Osteoblast (primary cell): ENCODE measurements at regions not wholly inside any gene's neighbourhood (a gene's known extent, or its start where the extent isn't known, plus 50 kb on each side); places are given as distances from the start of the nearest gene placed in this dataset.

Experiments
- DNase-seq: peaks from one replicate; pipeline ENCODE4 v3.0.0; 2011; ENCODE audit warnings: low spot score, mixed read lengths; ENCODE audit not compliant: insufficient read length; ENCODE audit errors: missing footprints
- H2AFZ ChIP-seq: 2 replicates; pipeline ENCODE4 v1.6.0; 2011; ENCODE audit warnings: mild to moderate bottlenecking, low read length
- H3K27ac ChIP-seq: 2 replicates; pipeline ENCODE4 v1.5.1; 2011; ENCODE audit warnings: mild to moderate bottlenecking, low read depth, low read length, moderate library complexity
- H3K27me3 ChIP-seq: 2 replicates; pipeline ENCODE4 v1.6.0; 2012; ENCODE audit warnings: mild to moderate bottlenecking, control low read depth, inconsistent platforms, low read length, moderate library complexity; ENCODE audit not compliant: insufficient read depth
- H3K36me3 ChIP-seq: 2 replicates; pipeline ENCODE4 v1.5.1; 2011; ENCODE audit warnings: mild to moderate bottlenecking, low read length, control low read depth, moderate library complexity; ENCODE audit not compliant: insufficient read depth
- H3K4me1 ChIP-seq: 2 replicates; pipeline ENCODE4 v1.5.1; 2011; ENCODE audit warnings: mild to moderate bottlenecking, low read length, control low read depth, moderate library complexity; ENCODE audit not compliant: insufficient read depth
- H3K4me2 ChIP-seq: 2 replicates; pipeline ENCODE4 v1.6.0; 2011; ENCODE audit warnings: mild to moderate bottlenecking, low read length; ENCODE audit not compliant: insufficient read depth
- H3K4me3 ChIP-seq: fragments of 200-600 bp; sonication (generic); 3 replicates; pipeline ENCODE4 v1.5.1; 2012; ENCODE audit warnings: mild to moderate bottlenecking, low read length, inconsistent platforms; ENCODE audit not compliant: insufficient read depth
- H3K79me2 ChIP-seq: 2 replicates; pipeline ENCODE4 v1.6.0; 2012; ENCODE audit warnings: mild to moderate bottlenecking, low read length, control low read depth, inconsistent platforms; ENCODE audit not compliant: insufficient read depth
- H3K9me3 ChIP-seq: 2 replicates; pipeline ENCODE4 v1.5.1; 2011; ENCODE audit warnings: low read depth, low read length, control low read depth
- H4K20me1 ChIP-seq: 2 replicates; pipeline ENCODE4 v1.6.0; 2012; ENCODE audit warnings: mild to moderate bottlenecking, low read length, control low read depth; ENCODE audit not compliant: insufficient read depth
- TF ChIP-seq, protein P1 (sequence below): IDR thresholded peaks from 2 replicates; pipeline ENCODE4 v1.5.1; 2011; ENCODE audit warnings: mild to moderate bottlenecking, low read depth, low read length, moderate library complexity; ENCODE audit errors: extremely low read depth

DNA sequence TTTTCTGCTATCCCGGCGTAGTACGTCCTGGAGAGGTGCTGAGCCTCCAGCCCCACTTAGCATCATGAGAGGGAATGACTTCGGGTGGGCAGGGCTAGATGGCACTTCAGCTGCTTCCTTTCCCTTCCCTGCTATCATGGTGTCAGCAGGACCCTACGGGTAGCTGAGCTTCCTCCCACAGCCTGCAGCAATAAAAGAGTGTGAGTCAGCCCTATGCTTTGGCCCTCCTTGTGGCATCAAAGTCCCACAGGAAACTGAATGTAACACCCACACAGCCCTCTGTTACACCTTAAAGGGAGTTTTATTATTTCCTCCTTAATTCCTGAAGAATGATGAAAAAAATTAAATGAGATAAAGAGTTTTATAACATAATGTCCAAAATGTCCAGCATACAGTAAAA is 458.1 kb downstream of the RPS24 start:
- TF ChIP-seq, protein P1, sequence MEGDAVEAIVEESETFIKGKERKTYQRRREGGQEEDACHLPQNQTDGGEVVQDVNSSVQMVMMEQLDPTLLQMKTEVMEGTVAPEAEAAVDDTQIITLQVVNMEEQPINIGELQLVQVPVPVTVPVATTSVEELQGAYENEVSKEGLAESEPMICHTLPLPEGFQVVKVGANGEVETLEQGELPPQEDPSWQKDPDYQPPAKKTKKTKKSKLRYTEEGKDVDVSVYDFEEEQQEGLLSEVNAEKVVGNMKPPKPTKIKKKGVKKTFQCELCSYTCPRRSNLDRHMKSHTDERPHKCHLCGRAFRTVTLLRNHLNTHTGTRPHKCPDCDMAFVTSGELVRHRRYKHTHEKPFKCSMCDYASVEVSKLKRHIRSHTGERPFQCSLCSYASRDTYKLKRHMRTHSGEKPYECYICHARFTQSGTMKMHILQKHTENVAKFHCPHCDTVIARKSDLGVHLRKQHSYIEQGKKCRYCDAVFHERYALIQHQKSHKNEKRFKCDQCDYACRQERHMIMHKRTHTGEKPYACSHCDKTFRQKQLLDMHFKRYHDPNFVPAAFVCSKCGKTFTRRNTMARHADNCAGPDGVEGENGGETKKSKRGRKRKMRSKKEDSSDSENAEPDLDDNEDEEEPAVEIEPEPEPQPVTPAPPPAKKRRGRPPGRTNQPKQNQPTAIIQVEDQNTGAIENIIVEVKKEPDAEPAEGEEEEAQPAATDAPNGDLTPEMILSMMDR: no peak
- Histone ChIP-seq H3K4me2 (peak overlapping the region; percentile 1), H3K36me3 (no peaks in the 10 kb centered on the region), H3K27ac (peak overlapping the region; percentile 17), H3K4me3 (no peak overlapping the region), H3K9me3 (no peaks in the 10 kb centered on the region), H4K20me1 (no peaks in the 10 kb centered on the region), H3K27me3 (no peaks in the 10 kb centered on the region), H3K79me2 (no peaks in the 10 kb centered on the region), H3K4me1 (peaks cover 11% of the 10 kb centered on the region), H2AFZ (no peak overlapping the region)
- DNase-seq: no peak

DNA sequence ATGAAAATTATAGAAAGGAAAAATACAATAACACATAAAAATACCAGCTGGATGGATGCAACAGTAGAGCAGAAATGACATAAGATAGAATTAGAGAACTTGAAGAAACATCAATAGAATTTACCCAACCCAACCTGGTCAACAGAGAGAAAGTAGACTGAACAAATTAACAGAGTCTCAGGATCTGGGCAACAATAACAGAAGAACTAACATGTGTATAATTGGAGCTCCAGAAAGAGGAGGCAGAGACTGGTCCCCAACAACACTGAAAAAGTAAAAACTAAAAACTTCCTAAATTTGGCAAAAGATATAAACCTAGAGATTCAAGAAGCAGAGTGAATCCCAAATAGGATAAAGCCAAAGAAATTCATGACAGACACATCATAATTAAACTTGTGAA is 458.8 kb downstream of the RPS24 start:
- Histone ChIP-seq H3K9me3 (no peaks in the 10 kb centered on the region), H3K36me3 (no peaks in the 10 kb centered on the region), H3K27me3 (no peaks in the 10 kb centered on the region), H3K4me2 (no peak overlapping the region), H2AFZ (no peak overlapping the region), H3K79me2 (no peaks in the 10 kb centered on the region), H3K4me3 (no peak overlapping the region), H4K20me1 (no peaks in the 10 kb centered on the region), H3K4me1 (peaks cover 11% of the 10 kb centered on the region), H3K27ac (peak overlapping the region; percentile 48)
- no peak for DNase-seq
- TF ChIP-seq, protein P1: no peak

DNA sequence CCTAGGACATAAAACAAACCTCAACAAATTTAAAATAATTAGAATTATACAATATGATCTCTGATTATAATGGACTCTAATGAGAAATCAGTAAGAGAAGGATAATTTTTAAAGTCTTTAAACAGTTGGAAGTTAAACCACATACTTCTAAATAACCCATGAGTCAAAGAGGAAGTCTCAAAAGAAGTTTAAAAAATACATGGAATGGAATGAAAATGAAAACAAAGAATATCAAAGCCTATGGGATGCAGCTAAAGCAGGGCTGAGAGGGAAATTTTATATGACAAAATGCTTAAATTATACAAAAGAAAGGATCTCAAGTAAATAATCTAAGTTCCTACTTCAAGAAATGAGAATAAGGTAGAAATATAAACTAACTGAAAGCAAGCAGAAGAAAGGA is 460.5 kb downstream of the RPS24 start:
- Histone ChIP-seq H3K4me3 (no peak overlapping the region), H2AFZ (no peak overlapping the region), H3K4me2 (no peak overlapping the region), H3K36me3 (no peaks in the 10 kb centered on the region), H3K27me3 (no peaks in the 10 kb centered on the region), H3K79me2 (no peaks in the 10 kb centered on the region), H3K9me3 (no peaks in the 10 kb centered on the region), H3K27ac (no peak overlapping the region), H4K20me1 (no peaks in the 10 kb centered on the region), H3K4me1 (peaks cover 11% of the 10 kb centered on the region)
- TF ChIP-seq, protein P1: no peak
- DNase-seq: no peak

DNA sequence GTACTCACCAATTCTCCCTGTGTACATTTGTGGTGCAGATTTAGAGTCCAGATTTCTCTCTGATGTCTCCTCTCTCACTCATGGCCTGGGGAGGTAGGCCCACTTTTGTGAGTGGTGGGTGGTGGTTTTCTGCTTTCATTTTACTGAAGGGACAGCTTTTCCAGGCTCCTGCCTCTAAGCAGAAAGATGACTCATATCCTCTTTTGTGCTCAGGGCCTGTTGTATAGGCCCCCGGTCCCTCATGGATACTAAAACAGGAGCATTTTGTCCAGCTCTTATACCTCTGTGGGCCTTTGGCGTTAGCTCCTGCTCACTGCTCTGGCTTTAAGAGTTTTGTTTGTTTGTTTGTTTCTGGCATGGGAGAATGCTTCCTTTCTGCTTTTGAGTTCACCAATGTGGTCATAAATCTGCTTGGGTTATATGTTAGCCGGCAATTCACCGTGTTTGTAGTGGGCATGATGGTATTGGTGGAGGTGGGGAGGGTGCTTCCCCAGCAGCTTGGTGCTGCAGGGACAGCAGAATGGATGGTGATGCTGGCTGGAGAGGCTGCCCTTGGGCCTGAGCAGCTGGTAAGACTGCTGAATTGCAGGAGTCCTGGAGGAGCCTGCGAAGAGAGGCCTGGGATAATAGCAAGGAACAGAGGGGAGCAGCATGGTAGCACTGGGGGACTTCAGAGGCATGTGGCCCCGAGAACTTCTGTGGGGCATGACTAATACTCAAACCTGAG is 468.7 kb downstream of the RPS24 start:
- no peak for DNase-seq
- peaks cover 10% of the 10 kb centered on the region for H3K4me1 ChIP-seq
- no peak overlapping the region for H3K4me3 ChIP-seq
- no peaks in the 10 kb centered on the region for H3K36me3 ChIP-seq
- peak overlapping the region; percentile 39 for H3K27ac ChIP-seq
- H2AFZ ChIP-seq: peak overlapping the region; percentile 73
- no peaks in the 10 kb centered on the region for H4K20me1 ChIP-seq
- H3K4me2 ChIP-seq: peak overlapping the region; percentile 6
- TF ChIP-seq, protein P1: no peak
- H3K79me2 ChIP-seq: no peaks in the 10 kb centered on the region
- peaks cover 8% of the 10 kb centered on the region for H3K9me3 ChIP-seq
- H3K27me3 ChIP-seq: no peaks in the 10 kb centered on the region
